ENCODE measurements at regions not wholly inside any gene's neighbourhood (a gene's known extent, or its start where the extent isn't known, plus 50 kb on each side); places are given as distances from the start of the nearest gene placed in this dataset.

GRCh38 chr16:51445250-51445649, 294.2 kb upstream of the SALL1 start:
- no peak for TF ChIP-seq CTCF (conservative IDR thresholded peaks at IDR 0.05; ENCODE audit: low read length)
- TF ChIP-seq EZH2phosphoT487 (IDR thresholded peaks at IDR 0.05; ENCODE audit: borderline replicate concordance, low read depth, low read length) = no peak

Measured in OCI-LY7 (cell line).